Amniotic stem cell (primary cell): ENCODE measurements at regions not wholly inside any gene's neighbourhood (a gene's known extent, or its start where the extent isn't known, plus 50 kb on each side); places are given as distances from the start of the nearest gene placed in this dataset.
A peak's percentile ranks its signal among the peaks of the same experiment; 100 is the strongest.

Experiments
- DNase-seq: peaks from one replicate; lab custom pipeline; 2025; lab: John Stamatoyannopoulos, UW

DNA sequence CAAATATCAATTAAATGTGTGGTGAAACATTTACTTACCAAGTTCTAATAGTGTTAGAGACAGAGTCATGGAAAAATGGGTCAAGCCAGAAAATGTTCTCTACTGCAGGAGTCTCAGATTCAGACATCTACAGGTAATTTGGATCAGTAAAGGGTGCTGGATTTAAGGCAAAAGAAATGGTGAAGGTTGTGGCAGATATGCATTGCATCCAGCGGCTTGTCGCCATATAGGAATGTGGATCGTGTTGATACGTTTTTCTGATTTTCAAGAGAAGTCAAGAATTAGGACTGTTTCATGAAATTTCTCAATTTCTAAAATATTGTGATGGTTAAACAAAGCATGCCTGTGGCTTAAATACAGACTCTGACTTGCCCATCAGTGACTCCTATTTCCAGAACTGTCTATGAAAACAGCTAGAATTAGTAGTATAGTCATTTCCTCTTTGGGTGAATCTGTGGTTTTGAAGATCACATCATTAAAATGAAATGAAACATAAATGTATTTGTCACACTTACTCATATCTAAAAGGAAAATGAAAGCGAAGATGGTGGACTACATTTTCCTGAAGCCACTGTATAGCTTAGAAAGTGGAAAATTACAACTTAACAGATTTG lies 110.1 kb upstream of the VEGFC start:
- no peak for DNase-seq

- DNase-seq = no peak
Observed at GRCh38 chr4:176906709-176907108, 114.0 kb upstream of the VEGFC start.

GRCh38 chr4:176910646-176911045 lies 117.9 kb upstream of the VEGFC start:
- no peak for DNase-seq

- DNase-seq = no peak
Observed at GRCh38 chr4:176919631-176920030, 126.9 kb upstream of the VEGFC start.

DNA sequence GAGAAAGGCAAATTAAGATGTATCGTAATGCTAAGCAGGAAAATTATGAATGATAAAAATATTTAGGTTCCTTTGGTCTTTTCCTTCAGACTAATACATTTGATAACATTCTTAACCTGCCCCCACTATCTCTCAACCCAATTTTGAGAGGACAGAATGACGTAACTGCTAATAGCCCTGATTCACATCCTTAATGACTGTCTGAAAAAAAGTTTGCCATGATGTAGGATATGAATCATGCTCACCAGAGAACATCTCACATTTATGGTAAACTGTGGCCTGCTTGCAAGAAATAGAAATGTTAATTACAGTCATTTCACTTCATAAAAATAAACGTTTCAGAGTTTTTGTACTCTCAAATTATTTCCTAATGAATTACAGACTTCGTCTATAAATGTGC lies 128.0 kb upstream of the VEGFC start:
- no peak for DNase-seq

DNA sequence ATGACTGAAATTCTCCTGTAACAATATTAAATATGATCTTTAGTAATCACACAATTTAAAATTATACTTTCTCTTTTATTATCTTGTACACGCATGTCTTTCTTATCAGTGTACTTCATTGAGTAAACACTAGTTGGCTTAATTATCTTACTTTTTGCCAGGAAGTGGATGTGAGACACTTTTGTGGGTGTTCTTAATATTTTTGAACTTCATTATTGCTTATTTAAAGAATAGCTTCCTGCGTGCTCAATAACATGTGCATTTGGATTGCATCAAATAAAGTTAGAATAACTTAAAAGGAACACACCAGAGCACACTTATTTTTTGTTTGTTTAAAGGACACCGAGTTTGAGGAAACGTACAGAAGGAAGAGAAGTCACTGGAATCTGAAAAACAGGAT lies 128.5 kb upstream of the VEGFC start:
- no peak for DNase-seq

- no peak for DNase-seq
Observed at GRCh38 chr4:176924238-176924637, 131.5 kb upstream of the VEGFC start.

DNA sequence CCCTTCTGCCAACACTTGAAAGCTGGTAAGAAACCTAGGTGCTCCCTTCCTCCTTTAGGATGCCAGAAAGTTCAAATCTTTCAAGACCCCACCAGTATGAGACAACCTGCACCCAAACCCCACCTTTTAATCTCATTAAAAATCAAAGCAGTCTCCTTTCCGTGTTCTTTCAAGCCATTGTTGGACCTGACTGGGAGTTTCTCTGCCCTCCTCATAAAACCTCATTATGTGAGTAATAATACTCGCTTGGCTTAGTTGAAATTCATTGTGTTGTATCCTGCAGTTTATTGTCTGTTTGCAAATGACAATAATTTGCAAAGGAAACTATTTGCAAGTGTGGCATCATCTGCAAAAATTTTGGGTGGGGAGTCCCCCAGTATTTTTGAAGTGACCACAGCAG lies 133.2 kb upstream of the VEGFC start:
- no peak for DNase-seq

DNA sequence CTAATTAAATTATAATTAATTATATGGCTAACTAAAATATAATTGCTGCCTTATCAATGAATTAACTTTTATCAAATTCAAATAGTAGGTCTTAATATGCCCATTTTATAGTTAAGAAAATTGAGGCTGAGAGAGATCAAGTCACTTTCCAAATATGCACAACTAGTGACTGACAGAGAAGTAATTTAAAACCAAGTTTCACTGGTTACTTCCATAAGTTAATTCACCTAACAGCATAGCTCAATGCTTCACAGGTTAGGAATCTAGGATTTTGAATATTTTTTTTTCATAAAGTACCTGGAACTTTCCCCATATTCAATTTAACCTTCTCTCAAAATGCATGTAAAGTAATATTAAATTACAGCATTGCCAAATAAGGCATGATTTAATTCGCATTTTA lies 134.4 kb upstream of the VEGFC start:
- no peak for DNase-seq

DNA sequence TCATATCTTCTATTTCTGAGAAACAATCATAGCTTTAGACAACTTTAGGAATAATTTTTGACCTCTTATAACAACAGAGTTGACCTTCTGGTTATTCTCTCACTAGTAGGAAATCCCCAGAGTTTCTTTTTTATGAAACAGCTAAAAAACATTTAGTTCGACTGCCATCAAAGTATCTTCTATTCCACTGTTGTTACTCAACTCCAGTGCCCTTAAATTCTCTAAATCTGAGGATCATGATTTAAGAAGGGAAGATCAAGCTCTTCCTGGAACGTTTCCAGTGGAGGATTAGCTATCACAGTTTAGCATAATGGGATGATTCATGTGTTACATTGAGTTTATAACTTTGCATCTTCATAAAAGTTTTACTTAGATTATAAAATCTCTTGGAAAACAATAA lies 134.9 kb upstream of the VEGFC start:
- peak; percentile 84 for DNase-seq

DNA sequence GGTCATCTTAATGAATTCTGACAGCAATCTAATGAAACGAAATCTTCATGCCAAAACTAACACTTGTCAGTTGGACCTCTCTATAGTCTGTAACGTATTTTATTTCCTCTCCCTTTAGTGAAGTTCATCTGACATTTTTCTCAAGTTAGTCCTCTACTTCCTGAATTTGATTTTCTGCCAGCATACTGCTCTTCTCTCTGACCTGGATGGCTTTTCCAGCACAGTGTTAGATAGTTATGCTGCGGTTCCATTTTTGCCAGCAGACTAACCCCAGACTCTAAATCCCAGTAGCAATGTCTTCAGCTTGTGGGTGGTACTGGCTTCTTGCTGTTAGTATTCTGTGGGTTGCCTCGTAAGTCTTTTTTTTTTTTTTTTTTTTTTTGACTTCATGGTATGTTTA lies 146.7 kb upstream of the VEGFC start:
- DNase-seq = no peak

DNA sequence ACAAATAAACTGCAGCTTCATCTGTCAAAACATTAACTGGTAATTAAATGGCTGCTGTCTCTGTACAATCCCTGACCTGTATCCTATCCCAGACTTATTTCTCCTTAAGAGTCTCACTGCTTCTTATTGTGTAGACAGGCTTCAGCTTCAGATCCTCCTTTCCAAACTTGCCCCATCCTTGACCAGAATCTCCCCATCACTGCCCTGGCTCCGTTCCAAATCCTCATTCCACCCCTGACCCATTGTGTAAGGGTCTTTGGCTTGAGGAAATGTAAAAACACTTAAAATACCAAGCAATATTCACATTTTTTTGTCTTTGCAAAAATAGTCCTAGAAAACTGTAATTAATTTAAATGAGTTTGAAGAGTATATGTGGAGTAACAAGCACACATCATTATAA lies 152.6 kb upstream of the VEGFC start:
- DNase-seq = no peak

GRCh38 chr4:176949029-176949428 lies 156.3 kb upstream of the VEGFC start:
- no peak for DNase-seq

DNA sequence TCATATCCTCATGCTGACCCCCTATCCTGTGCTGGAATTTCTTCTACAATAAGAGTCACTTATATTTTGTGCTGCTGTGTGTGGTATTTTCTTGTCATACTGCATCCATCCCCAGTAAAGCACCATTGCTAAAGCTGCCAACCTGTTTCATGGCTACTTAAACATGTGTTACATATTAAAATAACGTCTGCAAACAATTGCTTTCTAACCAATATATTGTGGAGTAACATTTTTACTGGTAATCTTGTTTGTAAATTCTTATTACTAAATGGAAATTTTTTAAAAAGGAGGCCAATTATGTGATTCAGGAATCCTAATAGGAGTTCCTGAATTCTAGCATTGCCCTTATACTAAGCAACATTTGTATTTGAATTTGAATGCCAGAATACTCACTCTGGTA lies 160.3 kb upstream of the VEGFC start:
- DNase-seq = no peak

DNA sequence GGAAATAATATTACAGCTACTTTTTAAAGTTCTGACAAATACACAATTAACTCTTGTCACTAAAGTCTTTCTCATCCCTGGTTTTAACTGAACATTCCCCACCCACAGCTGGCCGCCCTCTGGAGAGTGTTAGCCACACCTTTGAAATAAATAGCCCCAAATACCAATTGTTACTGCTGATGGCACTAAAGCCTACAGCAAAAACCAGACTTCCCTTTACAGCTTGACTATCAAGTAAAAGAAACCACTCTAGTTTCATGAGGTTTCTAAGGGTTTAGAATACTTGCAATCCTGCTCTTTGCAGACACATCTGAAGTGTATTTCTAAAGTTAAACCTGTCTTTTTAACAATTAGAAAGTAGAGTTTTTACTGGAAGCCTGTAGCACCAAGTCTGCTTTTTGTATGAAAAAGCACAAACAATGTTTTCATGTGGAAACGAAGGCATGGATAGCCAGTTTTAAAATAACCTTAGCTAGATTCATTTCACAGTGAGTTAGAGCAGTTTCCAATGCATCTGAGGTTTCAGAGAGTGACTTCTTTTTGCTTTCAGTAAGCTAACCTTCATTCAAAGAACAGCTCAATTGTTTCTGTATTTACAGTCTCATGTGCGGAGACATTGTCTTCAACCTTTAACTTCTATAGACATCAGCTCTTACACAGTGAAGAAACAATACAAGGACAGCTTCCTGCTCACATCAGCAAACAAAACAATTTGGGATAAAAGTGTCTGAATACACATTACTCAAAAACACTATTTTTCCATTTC lies 164.8 kb upstream of the VEGFC start:
- no peak for DNase-seq

GRCh38 chr4:176959980-176960379 lies 167.3 kb upstream of the VEGFC start:
- no peak for DNase-seq

GRCh38 chr4:176963121-176963520 lies 170.4 kb upstream of the VEGFC start:
- no peak for DNase-seq

GRCh38 chr4:176964116-176964691 lies 171.5 kb upstream of the VEGFC start:
- no peak for DNase-seq

GRCh38 chr4:176967586-176967985 lies 174.9 kb upstream of the VEGFC start:
- DNase-seq = no peak

- DNase-seq = no peak
Observed at GRCh38 chr4:176968094-176968493, 175.4 kb upstream of the VEGFC start.

DNA sequence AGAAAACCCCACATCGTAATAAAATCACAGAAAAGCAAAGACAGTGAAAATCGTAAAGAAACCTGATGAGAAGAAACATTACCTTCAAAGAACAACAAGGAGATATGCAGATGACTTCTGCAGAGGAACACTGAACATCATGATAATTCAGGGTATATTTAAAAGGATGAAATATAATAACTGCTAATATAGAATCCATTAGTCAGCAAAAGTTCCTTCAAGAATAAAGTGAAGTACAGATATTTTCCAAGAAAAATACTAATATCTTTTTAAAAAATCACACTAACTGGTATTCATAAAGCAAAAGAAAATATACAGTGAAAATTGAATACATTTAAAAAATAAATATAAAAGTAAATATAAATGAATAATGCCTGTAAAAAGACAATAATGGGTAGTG lies 176.3 kb upstream of the VEGFC start:
- no peak for DNase-seq

DNA sequence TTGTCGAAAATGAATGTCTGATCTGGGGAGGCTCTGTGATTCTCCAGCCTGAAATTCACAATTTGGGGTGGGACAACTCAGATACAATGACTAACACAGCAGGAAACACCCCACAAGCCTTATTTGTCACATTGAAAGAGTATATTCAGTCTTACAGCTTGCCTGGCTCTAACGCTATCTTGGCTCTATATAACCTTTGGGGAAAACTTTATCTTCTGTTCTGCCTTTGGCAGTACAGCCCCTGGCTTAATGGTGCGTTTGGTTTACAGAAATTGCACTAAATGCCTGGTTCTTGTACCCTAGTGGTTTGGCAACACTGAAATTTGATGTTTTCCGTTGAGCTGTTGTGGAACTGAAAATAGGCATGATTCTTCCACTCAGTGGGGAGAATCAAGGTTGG lies 178.1 kb upstream of the VEGFC start:
- no peak for DNase-seq

GRCh38 chr4:176971576-176972115 lies 178.9 kb upstream of the VEGFC start:
- DNase-seq = no peak
